Breast epithelium (tissue), 4 donors: ENCODE measurements at regions not wholly inside any gene's neighbourhood (a gene's known extent, or its start where the extent isn't known, plus 50 kb on each side); places are given as distances from the start of the nearest gene placed in this dataset.

ENCODE experiments used
- DNase-seq, 2 donors: peaks; one replicate each; pipeline ENCODE4 v3.0.0-alpha.2; 2019; ENCODE audit warnings: low spot score in 2 of 2
- H3K27ac ChIP-seq, 2 donors: fragments of 200-600 bp; sonication (generic) in 1 of 2; one replicate each; pipeline ENCODE4 v1.5.1; 2016 to 2019; ENCODE audit warnings: mild to moderate bottlenecking in 1 of 2
- H3K27me3 ChIP-seq, 2 donors: fragments of 200-600 bp; sonication (generic) in 1 of 2; one replicate each; pipeline versions ENCODE4 v1.5.1 to v1.6.0; 2017 to 2019; ENCODE audit warnings: control low read depth in 1 of 2, mild to moderate bottlenecking in 1 of 2
- H3K36me3 ChIP-seq: fragments of 200-600 bp; one replicate; pipeline ENCODE4 v1.5.1; 2019
- H3K4me1 ChIP-seq, 2 donors: fragments of 200-600 bp; sonication (generic); one replicate each; pipeline ENCODE4 v1.5.1; 2016 to 2019; ENCODE audit warnings: control low read depth in 1 of 2
- H3K4me3 ChIP-seq, 3 donors: fragments of 200-600 bp; sonication (generic); 1 replicate in 2 of 3; 2 replicates in 1 of 3; pipeline ENCODE4 v1.5.1; 2016 to 2019; ENCODE audit warnings: mild to moderate bottlenecking in 3 of 3, moderate library complexity in 2 of 3
- H3K9me3 ChIP-seq, 2 donors: fragments of 200-600 bp; sonication (generic) in 1 of 2; one replicate each; pipeline ENCODE4 v1.5.1; 2016 to 2019; ENCODE audit warnings: control low read depth in 1 of 2
- POLR2A ChIP-seq: fragments of 450-650 bp; IDR thresholded peaks from one replicate; pipeline ENCODE4 v1.6.1; 2016; ENCODE audit warnings: antibody characterized with exemption, mild to moderate bottlenecking, moderate library complexity
- POLR2AphosphoS5 ChIP-seq, 3 donors: sonication (generic); formaldehyde crosslinking; IDR thresholded peaks; one replicate each; pipeline ENCODE4 v1.6.1; 2017; ENCODE audit warnings: antibody characterized with exemption in 3 of 3
- intact Hi-C: fragments of 100-400 bp; cut with DNase I; formaldehyde crosslinking; loops from one replicate; pipeline ENCODE4 v1.15.1; 2023; ENCODE audit warnings: low total_unique reads
- TF ChIP-seq, protein P1 (sequence below), 3 donors: fragments of 450-650 bp; IDR thresholded peaks; one replicate each; pipeline ENCODE4 v1.5.1; 2016 to 2017; ENCODE audit warnings: antibody characterized with exemption in 3 of 3, mild to moderate bottlenecking in 3 of 3, moderate library complexity in 3 of 3

DNA sequence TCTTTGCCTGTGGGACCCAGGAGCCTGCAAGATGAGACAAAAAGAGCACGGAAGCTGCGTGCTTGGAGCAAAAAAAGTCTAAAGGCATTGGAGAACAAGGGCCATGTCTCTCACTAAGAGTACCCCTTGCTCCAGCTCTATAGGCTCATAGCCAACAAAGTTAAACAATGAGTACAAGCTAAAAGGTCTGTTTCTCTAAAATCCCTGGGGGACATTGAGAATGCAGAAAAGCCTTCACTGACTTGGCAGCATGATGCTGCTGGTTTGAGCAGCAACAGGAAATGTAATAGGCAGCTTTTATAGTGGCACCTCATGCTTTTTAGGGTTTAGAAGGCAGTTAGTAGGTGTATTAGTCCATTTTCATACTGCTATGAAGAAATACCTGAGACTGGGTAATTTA is 287.5 kb downstream of the SMARCA2 start:
- DNase-seq, result no peak
- TF ChIP-seq, protein P1, sequence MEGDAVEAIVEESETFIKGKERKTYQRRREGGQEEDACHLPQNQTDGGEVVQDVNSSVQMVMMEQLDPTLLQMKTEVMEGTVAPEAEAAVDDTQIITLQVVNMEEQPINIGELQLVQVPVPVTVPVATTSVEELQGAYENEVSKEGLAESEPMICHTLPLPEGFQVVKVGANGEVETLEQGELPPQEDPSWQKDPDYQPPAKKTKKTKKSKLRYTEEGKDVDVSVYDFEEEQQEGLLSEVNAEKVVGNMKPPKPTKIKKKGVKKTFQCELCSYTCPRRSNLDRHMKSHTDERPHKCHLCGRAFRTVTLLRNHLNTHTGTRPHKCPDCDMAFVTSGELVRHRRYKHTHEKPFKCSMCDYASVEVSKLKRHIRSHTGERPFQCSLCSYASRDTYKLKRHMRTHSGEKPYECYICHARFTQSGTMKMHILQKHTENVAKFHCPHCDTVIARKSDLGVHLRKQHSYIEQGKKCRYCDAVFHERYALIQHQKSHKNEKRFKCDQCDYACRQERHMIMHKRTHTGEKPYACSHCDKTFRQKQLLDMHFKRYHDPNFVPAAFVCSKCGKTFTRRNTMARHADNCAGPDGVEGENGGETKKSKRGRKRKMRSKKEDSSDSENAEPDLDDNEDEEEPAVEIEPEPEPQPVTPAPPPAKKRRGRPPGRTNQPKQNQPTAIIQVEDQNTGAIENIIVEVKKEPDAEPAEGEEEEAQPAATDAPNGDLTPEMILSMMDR (IDR thresholded peaks at IDR 0.05), result no peak
- TF ChIP-seq POLR2A (no peak), POLR2AphosphoS5 (IDR thresholded peaks at IDR 0.05) (no peak)
- Histone ChIP-seq H3K27me3 (no peaks in the 10 kb centered on the region), H3K36me3 (no peaks in the 10 kb centered on the region), H3K4me3 (no peak overlapping the region), H3K4me1 (no peaks in the 10 kb centered on the region), H3K9me3 (no peaks in the 10 kb centered on the region), H3K27ac (no peak overlapping the region)
- intact Hi-C loops, result no loop called here

GRCh38 chr9:2303056-2303455 is 287.9 kb downstream of the SMARCA2 start:
- Histone ChIP-seq H3K27ac (no peak overlapping the region), H3K36me3 (no peaks in the 10 kb centered on the region), H3K4me1 (no peaks in the 10 kb centered on the region), H3K9me3 (no peaks in the 10 kb centered on the region), H3K27me3 (no peaks in the 10 kb centered on the region), H3K4me3 (no peak overlapping the region)
- DNase-seq, result no peak
- TF ChIP-seq, protein P1 (IDR thresholded peaks at IDR 0.05), result no peak
- TF ChIP-seq POLR2A (no peak), POLR2AphosphoS5 (IDR thresholded peaks at IDR 0.05) (no peak)
- intact Hi-C loops, result no loop called here

GRCh38 chr9:2307480-2307879 is 292.3 kb downstream of the SMARCA2 start:
- DNase-seq, result no peak
- Histone ChIP-seq H3K36me3 (no peaks in the 10 kb centered on the region), H3K4me1 (no peaks in the 10 kb centered on the region), H3K4me3 (no peak overlapping the region), H3K27ac (no peak overlapping the region), H3K9me3 (peaks cover 7 to 11% of the 10 kb centered on the region in 2 donors), H3K27me3 (no peaks in the 10 kb centered on the region)
- TF ChIP-seq, protein P1 (IDR thresholded peaks at IDR 0.05), result no peak
- TF ChIP-seq POLR2AphosphoS5 (IDR thresholded peaks at IDR 0.05) (no peak), POLR2A (no peak)
- intact Hi-C loops, result no loop called here

DNA sequence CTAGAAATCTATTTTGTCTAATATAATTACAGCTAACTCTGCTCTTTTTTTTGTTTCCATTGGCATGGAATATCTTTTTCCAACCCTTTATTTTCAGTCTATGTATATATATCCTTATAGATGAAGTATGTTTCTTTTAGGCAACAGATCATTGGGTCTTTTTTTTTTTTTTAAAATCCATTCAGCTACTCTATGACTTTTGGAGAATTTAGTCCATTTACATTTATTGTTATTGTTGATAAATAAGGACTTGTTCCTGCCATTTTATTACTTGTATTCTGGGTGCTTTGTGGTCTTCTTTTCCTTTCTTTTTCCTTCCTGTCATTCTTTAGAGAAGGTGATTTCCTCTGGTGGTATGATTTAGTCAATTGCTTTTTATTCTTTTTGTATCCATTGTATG is 296.8 kb downstream of the SMARCA2 start:
- TF ChIP-seq, protein P1 (IDR thresholded peaks at IDR 0.05), result no peak
- no peak for TF ChIP-seq POLR2A
- TF ChIP-seq POLR2AphosphoS5 (IDR thresholded peaks at IDR 0.05), result no peak

DNA sequence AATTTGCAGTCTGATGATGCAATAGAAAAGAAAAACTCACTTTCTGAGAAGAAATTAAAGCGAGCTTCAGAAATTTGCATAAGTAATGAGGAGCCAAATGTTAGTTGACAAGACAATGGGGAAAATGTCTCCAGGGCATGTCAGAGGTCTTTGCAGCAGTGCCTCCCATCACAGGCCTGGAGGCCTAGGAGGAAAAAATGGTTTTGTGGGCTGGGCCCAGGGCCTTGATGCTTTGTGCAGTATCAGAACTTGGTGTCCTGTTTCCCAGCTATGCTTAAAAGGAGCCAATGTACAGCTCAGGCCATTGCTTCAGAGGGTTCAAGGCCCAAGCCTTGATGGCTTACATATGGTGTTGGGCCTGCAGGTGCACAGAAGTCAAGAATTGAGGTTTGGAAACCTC is 298.4 kb downstream of the SMARCA2 start:
- Histone ChIP-seq H3K4me3 (no peak overlapping the region), H3K27me3 (no peaks in the 10 kb centered on the region), H3K4me1 (no peaks in the 10 kb centered on the region), H3K36me3 (no peaks in the 10 kb centered on the region), H3K27ac (no peak overlapping the region), H3K9me3 (peaks cover 28 to 31% of the 10 kb centered on the region in 2 donors)
- intact Hi-C loops, result no loop called here
- TF ChIP-seq POLR2A (no peak), POLR2AphosphoS5 (IDR thresholded peaks at IDR 0.05) (no peak)
- TF ChIP-seq, protein P1 (IDR thresholded peaks at IDR 0.05), result no peak
- no peak for DNase-seq

More for the DNA sequence above, 296.8 kb downstream of the SMARCA2 start:
- intact Hi-C loops, result no loop called here
- Histone ChIP-seq H3K27ac (no peak overlapping the region), H3K4me1 (no peaks in the 10 kb centered on the region), H3K4me3 (no peak overlapping the region), H3K27me3 (no peaks in the 10 kb centered on the region), H3K9me3 (peaks cover 28 to 31% of the 10 kb centered on the region in 2 donors), H3K36me3 (no peaks in the 10 kb centered on the region)
- DNase-seq, result no peak
